AML-193 (cell line): ENCODE measurements at regions not wholly inside any gene's neighbourhood (a gene's known extent, or its start where the extent isn't known, plus 50 kb on each side); places are given as distances from the start of the nearest gene placed in this dataset.
A peak's percentile ranks its signal among the peaks of the same experiment; 100 is the strongest.
"Not testable (repeated sequence)": the region's sequence is repeated elsewhere in the genome, so short reads cannot be mapped to it uniquely, and the experiment has no call there.

ENCODE experiments used
- DNase-seq, 2 experiments: peaks; one replicate each; lab custom pipeline; 2025; lab: John Stamatoyannopoulos, UW

- no peak for DNase-seq
Measured at GRCh38 chr7:81180573-81180972, 261.7 kb upstream of the SEMA3C start.

- no peak for DNase-seq
Measured at GRCh38 chr7:81175275-81175940, 256.6 kb upstream of the SEMA3C start.

DNA sequence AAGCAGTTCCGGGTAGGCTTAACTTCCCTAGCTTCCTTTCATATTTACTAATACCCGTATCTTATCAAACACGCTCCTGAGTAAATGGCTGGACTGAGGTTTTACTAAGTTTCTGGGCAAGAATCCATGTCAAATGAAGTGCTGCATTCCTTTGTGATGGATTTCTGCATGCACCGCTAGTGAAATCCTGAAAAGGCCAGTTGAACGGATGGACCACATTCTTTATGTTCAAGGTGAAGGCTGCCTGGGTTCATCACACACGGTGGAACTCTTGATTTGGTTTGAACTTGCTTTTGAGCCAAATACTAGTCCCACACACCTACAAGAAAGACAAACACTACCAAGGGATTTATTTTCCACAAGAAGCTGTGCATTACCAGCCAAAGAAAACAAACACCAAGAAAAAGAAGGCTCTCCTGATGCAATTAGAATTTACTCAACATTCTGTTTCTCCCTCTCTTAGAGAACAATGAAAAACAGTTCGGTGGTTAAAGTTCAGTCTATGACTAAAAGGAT is 255.0 kb upstream of the SEMA3C start:
- DNase-seq, result no peak

GRCh38 chr7:81170291-81170690 is 251.4 kb upstream of the SEMA3C start:
- no peak for DNase-seq

- DNase-seq, result no peak
Measured at GRCh38 chr7:81167934-81168333, 249.1 kb upstream of the SEMA3C start.

DNA sequence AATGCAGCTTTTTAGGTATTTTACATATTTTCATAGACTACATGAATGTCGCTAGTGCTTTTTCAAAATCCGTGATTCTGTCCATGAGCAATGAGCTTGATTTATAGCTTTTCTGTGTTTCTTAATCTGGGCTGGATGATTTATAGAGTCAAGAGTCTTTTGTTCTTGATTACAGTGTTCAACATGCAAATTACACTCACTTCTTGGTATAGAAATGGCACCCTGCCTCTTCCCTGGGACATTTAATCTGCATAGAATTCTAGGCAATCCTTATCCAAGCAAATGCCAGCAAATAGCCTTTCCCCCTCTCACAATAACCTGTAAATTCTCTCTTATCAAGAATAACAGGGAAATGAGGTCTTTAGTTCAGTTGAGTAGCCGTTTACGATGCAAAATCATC is 246.2 kb upstream of the SEMA3C start:
- no peak for DNase-seq

GRCh38 chr7:81162771-81163525 is 244.1 kb upstream of the SEMA3C start:
- no peak for DNase-seq

DNA sequence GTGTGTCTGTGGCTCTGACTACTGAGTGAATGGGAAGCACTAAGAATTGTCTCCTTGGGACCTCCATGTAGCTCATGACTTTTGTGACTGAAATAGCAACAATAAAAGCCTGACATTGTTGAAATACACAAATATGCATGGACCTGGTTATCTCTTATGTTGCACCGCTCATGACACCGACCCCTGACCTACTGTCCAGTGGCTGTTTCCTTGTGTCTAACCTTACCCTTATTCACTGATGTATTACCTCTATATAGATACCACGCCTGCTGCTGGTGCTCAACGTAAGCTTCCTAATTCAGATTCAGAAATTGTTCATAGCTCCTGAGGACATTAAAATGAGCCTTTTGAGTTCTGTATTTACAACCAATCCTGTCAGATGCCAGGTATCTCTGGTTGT is 243.4 kb upstream of the SEMA3C start:
- no peak for DNase-seq

- no peak for DNase-seq
Measured at GRCh38 chr7:81161451-81162075, 242.7 kb upstream of the SEMA3C start.

DNA sequence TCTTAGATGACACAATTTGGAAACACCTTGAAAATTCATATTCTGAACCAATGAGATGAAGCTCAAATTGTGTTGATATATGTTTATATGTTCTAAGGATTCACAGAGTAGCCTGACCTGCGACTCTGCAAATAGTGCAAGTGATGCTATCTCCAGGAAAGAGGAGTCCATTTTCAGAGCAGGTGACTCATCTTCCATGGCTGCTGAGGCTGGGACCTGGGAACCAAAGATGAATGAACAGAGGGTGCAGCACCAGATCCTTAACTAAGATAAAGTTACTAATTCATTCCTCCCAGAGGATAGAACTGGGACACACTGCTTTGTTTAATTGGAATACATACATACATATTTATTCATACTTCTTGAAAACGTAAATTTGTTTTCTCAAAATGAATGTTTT is 240.6 kb upstream of the SEMA3C start:
- DNase-seq, result no peak

GRCh38 chr7:81158189-81158588 is 239.3 kb upstream of the SEMA3C start:
- DNase-seq, result no peak

DNA sequence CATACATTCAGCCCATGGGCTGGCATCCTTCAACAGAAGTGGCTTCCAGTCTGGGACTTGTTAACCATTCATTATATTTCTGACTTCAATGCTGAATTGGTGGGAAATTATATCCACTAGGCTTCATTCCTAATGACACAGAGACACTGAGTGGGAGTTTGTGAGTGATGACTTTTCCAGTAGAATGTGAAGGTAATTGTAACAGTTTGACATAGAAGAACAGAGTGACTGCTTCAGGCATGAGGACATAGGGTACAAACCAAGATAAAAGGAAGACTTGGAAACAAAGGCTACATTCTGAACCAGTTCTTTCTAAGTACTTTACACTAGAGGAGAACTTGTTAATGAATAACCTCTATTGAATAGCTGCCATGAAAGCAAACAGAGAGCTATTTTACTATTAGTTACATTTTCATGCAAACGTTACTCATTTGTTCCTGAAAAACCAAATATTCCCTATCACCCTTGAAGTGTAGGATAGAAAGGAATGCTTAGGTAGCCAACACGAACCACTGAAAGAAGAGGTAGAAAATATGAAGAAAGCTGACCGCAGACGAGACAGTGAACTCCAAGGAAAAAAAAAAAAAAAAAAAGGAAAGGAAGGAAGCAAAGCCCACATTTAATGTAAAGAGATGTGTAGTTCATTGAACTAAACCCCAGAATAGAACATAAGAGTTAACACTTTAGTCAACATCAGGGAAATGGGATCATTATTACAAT is 237.0 kb upstream of the SEMA3C start:
- no peak for DNase-seq

GRCh38 chr7:81154565-81154964 is 235.7 kb upstream of the SEMA3C start:
- no peak for DNase-seq

DNA sequence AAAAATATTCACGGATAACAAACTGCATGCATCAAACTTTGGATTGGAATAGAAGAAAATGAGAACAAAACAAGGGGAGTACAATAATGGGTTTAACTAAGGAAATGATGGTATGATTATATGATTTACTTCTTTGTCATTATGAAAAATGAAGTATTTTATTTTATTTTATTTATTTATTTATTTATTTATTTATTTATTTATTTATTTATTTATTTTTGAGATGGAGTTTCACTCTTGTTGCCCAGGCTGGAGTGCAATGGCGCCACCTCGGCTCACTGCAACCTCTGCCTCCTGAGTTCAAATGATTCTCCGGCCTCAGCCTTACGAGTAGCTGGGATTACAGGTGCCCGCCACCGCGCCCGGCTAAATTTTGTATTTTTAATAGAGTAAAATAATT is 234.1 kb upstream of the SEMA3C start:
- DNase-seq, result not testable (repeated sequence)

DNA sequence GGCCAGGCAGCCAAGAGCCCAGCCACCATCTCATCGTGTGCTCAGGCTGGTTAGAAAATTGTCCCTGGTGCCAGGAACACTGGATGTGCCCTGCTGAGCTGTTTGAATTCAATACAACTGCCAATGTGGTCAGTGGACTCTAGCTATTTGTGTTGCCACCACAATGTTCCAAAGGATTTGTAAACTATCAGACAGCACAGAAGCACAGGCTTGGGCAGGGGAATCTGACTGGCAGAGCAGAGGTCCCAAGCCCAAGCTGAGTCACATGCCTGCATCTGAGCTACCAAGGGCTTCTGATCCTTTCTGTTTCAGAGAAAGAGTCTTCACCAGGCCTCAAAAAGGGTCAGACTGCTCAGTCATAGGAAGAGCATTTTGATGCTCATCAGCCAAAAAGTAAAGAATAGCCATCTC is 232.1 kb upstream of the SEMA3C start:
- no peak for DNase-seq

- DNase-seq, result no peak
Measured at GRCh38 chr7:81143856-81144255, 225.0 kb upstream of the SEMA3C start.

GRCh38 chr7:81141257-81142205 is 222.7 kb upstream of the SEMA3C start:
- DNase-seq, result not testable (repeated sequence)

DNA sequence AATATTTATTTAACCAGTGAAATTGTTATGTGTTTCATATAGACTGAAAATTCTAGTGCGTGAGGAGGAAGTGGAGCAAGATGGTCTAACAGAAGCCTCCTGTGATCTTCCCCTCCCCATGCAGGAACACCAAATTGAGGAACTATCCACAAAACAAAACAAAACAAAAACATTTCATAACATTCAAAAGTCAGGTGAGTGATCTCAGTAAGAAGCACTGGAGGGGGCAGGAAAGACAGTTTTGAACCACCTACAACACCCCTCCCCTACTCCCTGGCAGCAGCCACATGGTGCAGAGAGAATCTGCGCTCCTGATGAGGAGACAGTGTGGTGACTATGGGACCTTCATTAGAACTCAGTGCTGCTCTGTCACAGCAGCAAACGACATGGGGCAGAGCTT is 221.9 kb upstream of the SEMA3C start:
- peak in 1 of 2 experiments; percentile 24 for DNase-seq

- DNase-seq, result no peak
Measured at GRCh38 chr7:81140252-81140651, 221.4 kb upstream of the SEMA3C start.

GRCh38 chr7:81138870-81139269 is 220.0 kb upstream of the SEMA3C start:
- no peak for DNase-seq

GRCh38 chr7:81135324-81135723 is 216.5 kb upstream of the SEMA3C start:
- no peak for DNase-seq
